ENCODE measurements at regions not wholly inside any gene's neighbourhood (a gene's known extent, or its start where the extent isn't known, plus 50 kb on each side); places are given as distances from the start of the nearest gene placed in this dataset.

- TF ChIP-seq FOXM1 (IDR thresholded peaks at IDR 0.05; ENCODE audit: borderline replicate concordance, low read depth) = no peak
- no peak for TF ChIP-seq EP300 (IDR thresholded peaks at IDR 0.05; ENCODE audit: borderline replicate concordance)
- no peak for TF ChIP-seq NFIC (IDR thresholded peaks at IDR 0.05)
- TF ChIP-seq TCF12 (IDR thresholded peaks at IDR 0.05; ENCODE audit: low read depth) = no peak
- TF ChIP-seq, protein P1, sequence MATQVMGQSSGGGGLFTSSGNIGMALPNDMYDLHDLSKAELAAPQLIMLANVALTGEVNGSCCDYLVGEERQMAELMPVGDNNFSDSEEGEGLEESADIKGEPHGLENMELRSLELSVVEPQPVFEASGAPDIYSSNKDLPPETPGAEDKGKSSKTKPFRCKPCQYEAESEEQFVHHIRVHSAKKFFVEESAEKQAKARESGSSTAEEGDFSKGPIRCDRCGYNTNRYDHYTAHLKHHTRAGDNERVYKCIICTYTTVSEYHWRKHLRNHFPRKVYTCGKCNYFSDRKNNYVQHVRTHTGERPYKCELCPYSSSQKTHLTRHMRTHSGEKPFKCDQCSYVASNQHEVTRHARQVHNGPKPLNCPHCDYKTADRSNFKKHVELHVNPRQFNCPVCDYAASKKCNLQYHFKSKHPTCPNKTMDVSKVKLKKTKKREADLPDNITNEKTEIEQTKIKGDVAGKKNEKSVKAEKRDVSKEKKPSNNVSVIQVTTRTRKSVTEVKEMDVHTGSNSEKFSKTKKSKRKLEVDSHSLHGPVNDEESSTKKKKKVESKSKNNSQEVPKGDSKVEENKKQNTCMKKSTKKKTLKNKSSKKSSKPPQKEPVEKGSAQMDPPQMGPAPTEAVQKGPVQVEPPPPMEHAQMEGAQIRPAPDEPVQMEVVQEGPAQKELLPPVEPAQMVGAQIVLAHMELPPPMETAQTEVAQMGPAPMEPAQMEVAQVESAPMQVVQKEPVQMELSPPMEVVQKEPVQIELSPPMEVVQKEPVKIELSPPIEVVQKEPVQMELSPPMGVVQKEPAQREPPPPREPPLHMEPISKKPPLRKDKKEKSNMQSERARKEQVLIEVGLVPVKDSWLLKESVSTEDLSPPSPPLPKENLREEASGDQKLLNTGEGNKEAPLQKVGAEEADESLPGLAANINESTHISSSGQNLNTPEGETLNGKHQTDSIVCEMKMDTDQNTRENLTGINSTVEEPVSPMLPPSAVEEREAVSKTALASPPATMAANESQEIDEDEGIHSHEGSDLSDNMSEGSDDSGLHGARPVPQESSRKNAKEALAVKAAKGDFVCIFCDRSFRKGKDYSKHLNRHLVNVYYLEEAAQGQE (IDR thresholded peaks at IDR 0.05; ENCODE audit: low read depth) = no peak
- TF ChIP-seq YY1 (IDR thresholded peaks at IDR 0.05; ENCODE audit: low read depth) = no peak
- TF ChIP-seq TAF1 (IDR thresholded peaks at IDR 0.05; ENCODE audit: low read depth) = no peak
- TF ChIP-seq CEBPB (IDR thresholded peaks at IDR 0.05) = no peak
- TF ChIP-seq, protein P2, sequence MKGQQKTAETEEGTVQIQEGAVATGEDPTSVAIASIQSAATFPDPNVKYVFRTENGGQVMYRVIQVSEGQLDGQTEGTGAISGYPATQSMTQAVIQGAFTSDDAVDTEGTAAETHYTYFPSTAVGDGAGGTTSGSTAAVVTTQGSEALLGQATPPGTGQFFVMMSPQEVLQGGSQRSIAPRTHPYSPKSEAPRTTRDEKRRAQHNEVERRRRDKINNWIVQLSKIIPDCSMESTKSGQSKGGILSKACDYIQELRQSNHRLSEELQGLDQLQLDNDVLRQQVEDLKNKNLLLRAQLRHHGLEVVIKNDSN (IDR thresholded peaks at IDR 0.05) = no peak
Observed at GRCh38 chr6:128704601-128705000, 178.3 kb upstream of the LAMA2 start.

GRCh38 chr6:128696691-128697689 lies 176.6 kb upstream of the PTPRK start:
- TF ChIP-seq, protein P1 (IDR thresholded peaks at IDR 0.05; ENCODE audit: low read depth) = no peak
- TF ChIP-seq ZBTB7A (IDR thresholded peaks at IDR 0.05; ENCODE audit: low read depth) (no peak), TCF12 (IDR thresholded peaks at IDR 0.05; ENCODE audit: low read depth) (no peak), TAF1 (IDR thresholded peaks at IDR 0.05; ENCODE audit: low read depth) (no peak), YY1 (IDR thresholded peaks at IDR 0.05; ENCODE audit: low read depth) (no peak), NFIC (IDR thresholded peaks at IDR 0.05) (no peak), RAD21 (IDR thresholded peaks at IDR 0.05; ENCODE audit: low read depth) (no peak), MAX (IDR thresholded peaks at IDR 0.05) (no peak), EP300 (IDR thresholded peaks at IDR 0.05; ENCODE audit: borderline replicate concordance) (no peak), FOXM1 (IDR thresholded peaks at IDR 0.05; ENCODE audit: borderline replicate concordance, low read depth) (no peak), TEAD4 (IDR thresholded peaks at IDR 0.05) (no peak), CREB1 (IDR thresholded peaks at IDR 0.05; ENCODE audit: low read depth) (no peak), CEBPB (IDR thresholded peaks at IDR 0.05) (no peak)
- TF ChIP-seq, protein P2 (IDR thresholded peaks at IDR 0.05) = no peak

DNA sequence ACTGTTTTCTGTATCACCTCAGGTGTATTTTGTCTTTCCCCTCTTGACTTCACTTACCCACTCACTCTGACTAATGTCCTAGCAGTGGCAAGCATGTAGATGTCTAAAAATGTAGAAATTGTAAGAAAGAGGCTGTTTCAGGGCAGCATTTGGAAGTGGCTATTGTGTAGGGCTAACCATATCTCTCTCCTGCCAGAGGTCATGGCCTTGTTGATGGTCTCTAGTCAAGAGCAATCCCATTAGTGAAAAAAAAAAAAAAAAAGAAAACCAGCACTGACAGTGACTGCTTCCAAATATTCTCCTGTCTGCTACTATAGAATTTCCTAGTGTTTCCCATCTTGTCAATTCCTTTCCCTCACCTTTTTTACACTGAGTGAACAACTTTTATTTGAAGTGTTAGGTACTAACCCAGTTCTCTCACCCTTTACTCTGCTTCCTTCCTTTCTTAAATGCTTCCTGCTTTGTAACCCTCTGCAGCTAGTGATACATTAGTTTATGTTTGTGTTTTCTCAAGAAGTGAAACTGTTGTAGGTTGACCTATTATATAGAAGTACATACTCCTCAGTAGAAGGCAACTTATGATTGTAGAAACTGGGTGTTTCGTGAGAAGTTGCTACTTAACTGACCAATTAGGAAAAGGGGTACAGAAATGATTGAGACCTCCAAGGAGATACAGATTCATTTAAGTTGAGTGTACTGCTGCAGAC lies 174.1 kb upstream of the PTPRK start:
- TF ChIP-seq TAF1 (IDR thresholded peaks at IDR 0.05; ENCODE audit: low read depth) = no peak
- TF ChIP-seq, protein P2 (IDR thresholded peaks at IDR 0.05) = no peak
- TF ChIP-seq, protein P1 (IDR thresholded peaks at IDR 0.05; ENCODE audit: low read depth) = no peak
- TF ChIP-seq ZBTB7A (IDR thresholded peaks at IDR 0.05; ENCODE audit: low read depth) = no peak
- no peak for TF ChIP-seq EGR1 (IDR thresholded peaks at IDR 0.05)
- TF ChIP-seq FOXM1 (IDR thresholded peaks at IDR 0.05; ENCODE audit: borderline replicate concordance, low read depth) = no peak
- TF ChIP-seq CREB1 (IDR thresholded peaks at IDR 0.05; ENCODE audit: low read depth) = no peak
- no peak for TF ChIP-seq CEBPB (IDR thresholded peaks at IDR 0.05)
- TF ChIP-seq RAD21 (IDR thresholded peaks at IDR 0.05; ENCODE audit: low read depth) = no peak
- TF ChIP-seq MAX (IDR thresholded peaks at IDR 0.05) = no peak
- no peak for TF ChIP-seq EP300 (IDR thresholded peaks at IDR 0.05; ENCODE audit: borderline replicate concordance)
- TF ChIP-seq TEAD4 (IDR thresholded peaks at IDR 0.05) = no peak
- no peak for TF ChIP-seq NFIC (IDR thresholded peaks at IDR 0.05)
- TF ChIP-seq TCF12 (IDR thresholded peaks at IDR 0.05; ENCODE audit: low read depth) = no peak
- TF ChIP-seq YY1 (IDR thresholded peaks at IDR 0.05; ENCODE audit: low read depth) = no peak

All from Ishikawa (cell line).